ENCODE measurements at regions not wholly inside any gene's neighbourhood (a gene's known extent, or its start where the extent isn't known, plus 50 kb on each side); places are given as distances from the start of the nearest gene placed in this dataset.

- no peak for DNase-seq
Measured at GRCh38 chr5:168005936-168006335, 285.5 kb upstream of the WWC1 start.

GRCh38 chr5:168006456-168007130 lies 284.9 kb upstream of the WWC1 start:
- no peak for DNase-seq

GRCh38 chr5:168007286-168007685 lies 284.2 kb upstream of the WWC1 start:
- DNase-seq = no peak

- no peak for DNase-seq
Measured at GRCh38 chr5:168008555-168008954, 282.9 kb upstream of the WWC1 start.

GRCh38 chr5:168011096-168011495 lies 280.3 kb upstream of the WWC1 start:
- DNase-seq = no peak

- no peak for DNase-seq
Measured at GRCh38 chr5:168012006-168012405, 279.4 kb upstream of the WWC1 start.

- no peak for DNase-seq
Measured at GRCh38 chr5:168013546-168013945, 277.9 kb upstream of the WWC1 start.

- no peak for DNase-seq
Measured at GRCh38 chr5:168014433-168015123, 276.9 kb upstream of the WWC1 start.

GRCh38 chr5:168015506-168015905 lies 275.9 kb upstream of the WWC1 start:
- no peak for DNase-seq

- DNase-seq = no peak
Measured at GRCh38 chr5:168017313-168017712, 274.1 kb upstream of the WWC1 start.

- DNase-seq = no peak
Measured at GRCh38 chr5:168019143-168019542, 272.3 kb upstream of the WWC1 start.

- no peak for DNase-seq
Measured at GRCh38 chr5:168020542-168021294, 270.7 kb upstream of the WWC1 start.

- no peak for DNase-seq
Measured at GRCh38 chr5:168022446-168023169, 268.8 kb upstream of the WWC1 start.

GRCh38 chr5:168023191-168023590 lies 268.3 kb upstream of the WWC1 start:
- DNase-seq = no peak

- DNase-seq = no peak
Measured at GRCh38 chr5:168024306-168024705, 267.1 kb upstream of the WWC1 start.

GRCh38 chr5:168027007-168027406 lies 264.4 kb upstream of the WWC1 start:
- no peak for DNase-seq

GRCh38 chr5:168030912-168031311 lies 260.5 kb upstream of the WWC1 start:
- no peak for DNase-seq

- no peak for DNase-seq
Measured at GRCh38 chr5:168031614-168032013, 259.8 kb upstream of the WWC1 start.

- no peak for DNase-seq
Measured at GRCh38 chr5:168039039-168039438, 252.4 kb upstream of the WWC1 start.

- no peak for DNase-seq
Measured at GRCh38 chr5:168039566-168040248, 251.7 kb upstream of the WWC1 start.

GRCh38 chr5:168041583-168041982 lies 249.9 kb upstream of the WWC1 start:
- no peak for DNase-seq

- no peak for DNase-seq
Measured at GRCh38 chr5:168042284-168043068, 249.0 kb upstream of the WWC1 start.

Measured in activated CD4-positive, alpha-beta T cell treated with anti-CD3 and anti-CD28 coated beads for 48 hours (primary cell).